ENCODE measurements at regions not wholly inside any gene's neighbourhood (a gene's known extent, or its start where the extent isn't known, plus 50 kb on each side); places are given as distances from the start of the nearest gene placed in this dataset.
"Not testable (repeated sequence)": the region's sequence is repeated elsewhere in the genome, so short reads cannot be mapped to it uniquely, and the experiment has no call there.

- DNase-seq (ENCODE audit: low read depth) = no peak
Observed at GRCh38 chr2:182548031-182548950, 121.5 kb upstream of the PDE1A start.

GRCh38 chr2:182550234-182550633 lies 123.4 kb upstream of the PDE1A start:
- DNase-seq (ENCODE audit: low read depth) = no peak

- DNase-seq (ENCODE audit: low read depth) = not testable (repeated sequence)
Observed at GRCh38 chr2:182552232-182552631, 125.4 kb upstream of the PDE1A start.

- DNase-seq (ENCODE audit: low read depth) = not testable (repeated sequence)
Observed at GRCh38 chr2:182552785-182553184, 125.9 kb upstream of the PDE1A start.

- DNase-seq (ENCODE audit: low read depth) = no peak
Observed at GRCh38 chr2:182553483-182553882, 126.6 kb upstream of the PDE1A start.

- no peak for DNase-seq (ENCODE audit: low read depth)
Observed at GRCh38 chr2:182554950-182555349, 128.1 kb upstream of the PDE1A start.

- no peak for DNase-seq (ENCODE audit: low read depth)
Observed at GRCh38 chr2:182558564-182558963, 131.7 kb upstream of the PDE1A start.

GRCh38 chr2:182559623-182560022 lies 132.8 kb upstream of the PDE1A start:
- DNase-seq (ENCODE audit: low read depth) = no peak

- DNase-seq (ENCODE audit: low read depth) = no peak
Observed at GRCh38 chr2:182565911-182566567, 139.2 kb upstream of the PDE1A start.

- no peak for DNase-seq (ENCODE audit: low read depth)
Observed at GRCh38 chr2:182573553-182573952, 142.5 kb upstream of the DNAJC10 start.

GRCh38 chr2:182577816-182578215 lies 138.2 kb upstream of the DNAJC10 start:
- no peak for DNase-seq (ENCODE audit: low read depth)

- no peak for DNase-seq (ENCODE audit: low read depth)
Observed at GRCh38 chr2:182581196-182581935, 134.7 kb upstream of the DNAJC10 start.

- no peak for DNase-seq (ENCODE audit: low read depth)
Observed at GRCh38 chr2:182584462-182584861, 131.6 kb upstream of the DNAJC10 start.

- DNase-seq (ENCODE audit: low read depth) = no peak
Observed at GRCh38 chr2:182585001-182585400, 131.1 kb upstream of the DNAJC10 start.

GRCh38 chr2:182585430-182585829 lies 130.6 kb upstream of the DNAJC10 start:
- no peak for DNase-seq (ENCODE audit: low read depth)

GRCh38 chr2:182586426-182586825 lies 129.6 kb upstream of the DNAJC10 start:
- no peak for DNase-seq (ENCODE audit: low read depth)

- no peak for DNase-seq (ENCODE audit: low read depth)
Observed at GRCh38 chr2:182587831-182588230, 128.2 kb upstream of the DNAJC10 start.

- DNase-seq (ENCODE audit: low read depth) = no peak
Observed at GRCh38 chr2:182589121-182589520, 126.9 kb upstream of the DNAJC10 start.

- DNase-seq (ENCODE audit: low read depth) = no peak
Observed at GRCh38 chr2:182591774-182592173, 124.3 kb upstream of the DNAJC10 start.

- DNase-seq (ENCODE audit: low read depth) = no peak
Observed at GRCh38 chr2:182592691-182593393, 123.2 kb upstream of the DNAJC10 start.

GRCh38 chr2:182593394-182593975 lies 122.6 kb upstream of the DNAJC10 start:
- DNase-seq (ENCODE audit: low read depth) = no peak

GRCh38 chr2:182594286-182594685 lies 121.8 kb upstream of the DNAJC10 start:
- no peak for DNase-seq (ENCODE audit: low read depth)

Data from T follicular helper cell (primary cell).